Stomach (tissue), 8 donors: ENCODE measurements at regions not wholly inside any gene's neighbourhood (a gene's known extent, or its start where the extent isn't known, plus 50 kb on each side); places are given as distances from the start of the nearest gene placed in this dataset.

ENCODE experiments used
- DNase-seq, 2 donors: peaks; one replicate each; pipeline versions ENCODE4 v3.0.0 to v3.0.0-alpha.2; 2013 to 2019
- H3K27ac ChIP-seq, 5 donors: fragments of 200-600 bp in 4 of 5; sonication (generic) in 4 of 5; one replicate each; pipeline ENCODE4 v1.5.1; 2013 to 2019; ENCODE audit warnings: mild to moderate bottlenecking in 1 of 5, moderate library complexity in 1 of 5
- H3K27me3 ChIP-seq, 3 donors: fragments of 200-600 bp; sonication (generic); one replicate each; pipeline ENCODE4 v1.5.1; 2017 to 2019; ENCODE audit warnings: mixed run types in 1 of 3
- H3K36me3 ChIP-seq, 4 donors: fragments of 200-600 bp; sonication (generic); 1 replicate in 3 of 4; 2 replicates in 1 of 4; pipeline ENCODE4 v1.5.1; 2016 to 2019
- H3K4me1 ChIP-seq, 4 donors: fragments of 200-600 bp; sonication (generic); one replicate each; pipeline ENCODE4 v1.5.1; 2016 to 2019
- H3K4me3 ChIP-seq, 4 donors: fragments of 200-600 bp; sonication (generic) in 3 of 4; one replicate each; pipeline ENCODE4 v1.5.1; 2016 to 2019; ENCODE audit warnings: mild to moderate bottlenecking in 1 of 4
- H3K9me3 ChIP-seq, 4 donors: fragments of 200-600 bp; sonication (generic); one replicate each; pipeline ENCODE4 v1.5.1; 2016 to 2019
- CTCF ChIP-seq, 7 experiments: fragments of 450-650 bp in 4 of 7; fragments of 200-600 bp in 3 of 7; sonication (generic) in 3 of 7; IDR thresholded peaks; one replicate each; pipeline ENCODE4 v1.5.1; 2016 to 2019; ENCODE audit warnings: antibody characterized with exemption in 7 of 7, control low read depth in 2 of 7, mild to moderate bottlenecking in 1 of 7
- EP300 ChIP-seq: sonication (generic); formaldehyde crosslinking; IDR thresholded peaks from one replicate; pipeline ENCODE4 v1.6.1; 2017; ENCODE audit warnings: antibody characterized with exemption
- POLR2A ChIP-seq, 4 donors: fragments of 450-650 bp; IDR thresholded peaks; one replicate each; pipeline ENCODE4 v1.6.1; 2016; ENCODE audit warnings: antibody characterized with exemption in 4 of 4, control low read depth in 2 of 4, mild to moderate bottlenecking in 1 of 4, moderate library complexity in 1 of 4
- POLR2AphosphoS5 ChIP-seq, 3 donors: sonication (generic); formaldehyde crosslinking; IDR thresholded peaks; one replicate each; pipeline ENCODE4 v1.6.1; 2016; ENCODE audit warnings: antibody characterized with exemption in 3 of 3
- WGBS, 5 donors: extraction: QIAGEN DNeasy Blood & Tissue Kit in 3 of 5; methylation state at CpG; one replicate each; pipeline versions ENCODE4 v1.1.5 to v1.1.7; 2013 to 2018; 5-methylcytosine and 5-hydroxymethylcytosine counted together
- intact Hi-C: fragments of 100-400 bp; cut with DNase I; formaldehyde crosslinking; loops from one replicate; pipeline ENCODE4 v1.15.1; 2023; ENCODE audit warnings: low total_unique reads
- donor health status: healthy with polysubstance abuse.
- donor health status: Bipolar disorder and iron deficiency.
- donor health status: healthy.

- no peak for TF ChIP-seq POLR2AphosphoS5 (IDR thresholded peaks at IDR 0.05)
- no peak for TF ChIP-seq EP300
- no peak for TF ChIP-seq CTCF (IDR thresholded peaks at IDR 0.05)
- TF ChIP-seq POLR2A (IDR thresholded peaks at IDR 0.05) = no peak
- no peaks in the 10 kb centered on the region for H3K36me3 ChIP-seq
- intact Hi-C loops = no loop called here
- DNase-seq = no peak
- no peak overlapping the region for H3K27ac ChIP-seq
- no peaks in the 10 kb centered on the region for H3K9me3 ChIP-seq
- H3K27me3 ChIP-seq = no peaks in the 10 kb centered on the region
- no peak overlapping the region for H3K4me3 ChIP-seq
- H3K4me1 ChIP-seq = no peaks in the 10 kb centered on the region
Measured at GRCh38 chr1:80801695-80802094, 999.0 kb upstream of the ADGRL2 start.

GRCh38 chr1:80799457-80799856 lies 1001.3 kb upstream of the ADGRL2 start:
- Histone ChIP-seq H3K27me3 (no peaks in the 10 kb centered on the region), H3K4me3 (no peak overlapping the region), H3K36me3 (no peaks in the 10 kb centered on the region), H3K27ac (no peak overlapping the region), H3K4me1 (no peaks in the 10 kb centered on the region), H3K9me3 (no peaks in the 10 kb centered on the region)
- 22 to 40% (median 37%) methylated on average over 2 of the region's 2 CpGs for WGBS, 5 donors
- no peak for DNase-seq
- intact Hi-C loops = no loop called here
- no peak for TF ChIP-seq POLR2A (IDR thresholded peaks at IDR 0.05)
- no peak for TF ChIP-seq EP300
- no peak for TF ChIP-seq POLR2AphosphoS5 (IDR thresholded peaks at IDR 0.05)
- TF ChIP-seq CTCF (IDR thresholded peaks at IDR 0.05) = no peak

- H3K4me1 ChIP-seq = no peaks in the 10 kb centered on the region
- H3K4me3 ChIP-seq = no peak overlapping the region
- TF ChIP-seq POLR2A (IDR thresholded peaks at IDR 0.05) = no peak
- TF ChIP-seq EP300 = no peak
- TF ChIP-seq POLR2AphosphoS5 (IDR thresholded peaks at IDR 0.05) = no peak
- no peak for TF ChIP-seq CTCF (IDR thresholded peaks at IDR 0.05)
- intact Hi-C loops = no loop called here
- 92 to 100% (median 97%) methylated on average over 2 of the region's 2 CpGs for WGBS, 5 donors
- no peaks in the 10 kb centered on the region for H3K9me3 ChIP-seq
- DNase-seq = no peak
- no peaks in the 10 kb centered on the region for H3K27me3 ChIP-seq
- no peaks in the 10 kb centered on the region for H3K36me3 ChIP-seq
- H3K27ac ChIP-seq = no peak overlapping the region
Measured at GRCh38 chr1:80779275-80779674, 1021.5 kb upstream of the ADGRL2 start.

GRCh38 chr1:80778094-80778840 lies 1022.5 kb upstream of the ADGRL2 start:
- no peak overlapping the region for H3K4me3 ChIP-seq
- no peak overlapping the region for H3K27ac ChIP-seq
- intact Hi-C loops = no loop called here
- no peak for DNase-seq
- H3K9me3 ChIP-seq = no peaks in the 10 kb centered on the region
- H3K4me1 ChIP-seq = no peaks in the 10 kb centered on the region
- H3K27me3 ChIP-seq = no peaks in the 10 kb centered on the region
- 92 to 95% (median 94%) methylated on average over 8 to 12 of the region's 12 CpGs for WGBS, 5 donors
- no peaks in the 10 kb centered on the region for H3K36me3 ChIP-seq
- no peak for TF ChIP-seq POLR2AphosphoS5 (IDR thresholded peaks at IDR 0.05)
- no peak for TF ChIP-seq POLR2A (IDR thresholded peaks at IDR 0.05)
- TF ChIP-seq CTCF (IDR thresholded peaks at IDR 0.05) = no peak
- no peak for TF ChIP-seq EP300
